Transverse colon (tissue), 4 donors: ENCODE measurements at regions not wholly inside any gene's neighbourhood (a gene's known extent, or its start where the extent isn't known, plus 50 kb on each side); places are given as distances from the start of the nearest gene placed in this dataset.

Source experiments
- DNase-seq: peaks from one replicate; pipeline ENCODE4 v3.0.0-alpha.2; 2019
- H3K27ac ChIP-seq, 4 donors: fragments of 200-600 bp; sonication (generic); 2 replicates each; pipeline ENCODE4 v1.5.1; 2016 to 2018; ENCODE audit warnings: inconsistent platforms in 4 of 4
- H3K27me3 ChIP-seq: fragments of 200-600 bp; sonication (generic); 2 replicates; pipeline ENCODE4 v1.5.1; 2017; ENCODE audit warnings: inconsistent platforms
- H3K36me3 ChIP-seq, 4 donors: fragments of 200-600 bp; sonication (generic); 2 replicates each; pipeline ENCODE4 v1.5.1; 2017 to 2019; ENCODE audit warnings: inconsistent platforms in 4 of 4
- H3K4me1 ChIP-seq, 4 donors: fragments of 200-600 bp; sonication (generic); 2 replicates each; pipeline ENCODE4 v1.5.1; 2017 to 2020; ENCODE audit warnings: inconsistent platforms in 4 of 4
- H3K4me3 ChIP-seq, 4 donors: fragments of 200-600 bp; sonication (generic); 1 replicate in 1 of 4; 2 replicates in 3 of 4; pipeline versions ENCODE4 v1.5.1 to v1.6.1; 2017 to 2019; ENCODE audit warnings: inconsistent platforms in 4 of 4
- H3K9me3 ChIP-seq, 2 donors: fragments of 200-600 bp; sonication (generic); 2 replicates each; pipeline ENCODE4 v1.5.1; 2017 to 2019; ENCODE audit warnings: inconsistent platforms in 2 of 2
- EP300 ChIP-seq: sonication (generic); formaldehyde crosslinking; IDR thresholded peaks from one replicate; pipeline ENCODE4 v1.6.1; 2017; ENCODE audit warnings: antibody characterized with exemption, low read depth
- POLR2A ChIP-seq: fragments of 450-650 bp; IDR thresholded peaks from one replicate; pipeline ENCODE4 v1.6.1; 2016; ENCODE audit warnings: antibody characterized with exemption, mild to moderate bottlenecking, moderate library complexity
- POLR2AphosphoS5 ChIP-seq, 3 donors: sonication (generic); formaldehyde crosslinking; IDR thresholded peaks; one replicate each; pipeline ENCODE4 v1.6.1; 2016; ENCODE audit warnings: antibody characterized with exemption in 3 of 3
- WGBS, 2 donors: methylation state at CpG; one replicate each; pipeline ENCODE4 v1.1.5; 2018; ENCODE audit warnings: low coverage in 1 of 2; 5-methylcytosine and 5-hydroxymethylcytosine counted together
- in situ Hi-C, 4 donors: fragments of 200-750 bp; cut with MboI; loops; one replicate each; pipeline versions ENCODE4 v1.15.0 to v1.15.1; 2017; ENCODE audit warnings: low sequenced_read_pairs in 3 of 4, low pct_ligation_motif_present in 1 of 4, low pct_unique_long_range_greater_than_20kb in 1 of 4
- intact Hi-C: fragments of 100-400 bp; cut with DNase I; formaldehyde crosslinking; loops from one replicate; pipeline ENCODE4 v1.15.1; 2023; ENCODE audit warnings: low total_unique reads
- TF ChIP-seq, protein P1 (sequence below), 5 experiments: fragments of 200-600 bp in 3 of 5; fragments of 450-650 bp in 2 of 5; sonication (generic) in 3 of 5; IDR thresholded peaks; 1 replicate in 2 of 5; 2 replicates in 3 of 5; pipeline ENCODE4 v1.5.1; 2016 to 2017; ENCODE audit warnings: antibody characterized with exemption in 5 of 5, inconsistent platforms in 3 of 5, mild to moderate bottlenecking in 2 of 5, moderate library complexity in 1 of 5

DNA sequence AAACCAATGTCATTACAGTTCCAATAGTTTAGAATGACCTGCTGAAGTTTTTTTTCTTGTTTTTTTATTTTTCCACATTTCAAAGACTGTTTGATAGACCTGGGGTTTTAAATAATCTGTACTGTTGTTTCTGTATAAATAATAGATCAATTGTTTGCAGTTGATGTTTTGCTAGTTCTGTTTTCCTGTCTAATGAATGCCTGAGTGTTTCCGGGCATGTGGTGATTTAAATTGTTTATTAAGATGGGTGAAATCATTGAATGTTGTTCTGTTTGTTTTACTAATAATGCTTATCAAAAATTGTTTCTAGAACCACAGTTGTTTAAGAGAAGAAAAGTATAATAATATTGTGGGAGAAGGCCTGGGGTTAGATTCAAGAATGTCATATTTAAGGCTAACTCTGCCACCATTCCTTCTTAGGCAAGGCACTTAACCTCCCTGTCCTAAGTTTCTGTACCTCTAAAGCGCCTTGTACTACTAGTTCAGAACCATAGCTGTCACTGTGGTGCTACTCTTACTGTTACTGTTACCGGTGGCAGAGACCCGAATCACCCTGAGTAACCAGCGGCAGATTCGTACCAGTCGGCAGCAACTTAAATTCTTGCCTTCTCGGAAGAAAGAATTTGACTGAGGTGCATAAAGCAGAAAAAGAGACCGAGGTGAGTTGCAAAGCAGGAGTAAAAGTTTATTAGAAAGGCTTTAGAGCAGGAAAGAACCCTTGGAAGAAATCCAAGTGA is 1014.1 kb downstream of the REEP3 start:
- no peak overlapping the region for H3K27ac ChIP-seq
- H3K4me3 ChIP-seq: no peak overlapping the region
- in situ Hi-C loops: no loop called here
- WGBS, 2 donors: 85 to 89% methylated on average over 8 to 9 of the region's 9 CpGs
- intact Hi-C loops: no loop called here
- TF ChIP-seq EP300 (no peak), POLR2A (no peak), POLR2AphosphoS5 (IDR thresholded peaks at IDR 0.05) (no peak)
- TF ChIP-seq, protein P1, sequence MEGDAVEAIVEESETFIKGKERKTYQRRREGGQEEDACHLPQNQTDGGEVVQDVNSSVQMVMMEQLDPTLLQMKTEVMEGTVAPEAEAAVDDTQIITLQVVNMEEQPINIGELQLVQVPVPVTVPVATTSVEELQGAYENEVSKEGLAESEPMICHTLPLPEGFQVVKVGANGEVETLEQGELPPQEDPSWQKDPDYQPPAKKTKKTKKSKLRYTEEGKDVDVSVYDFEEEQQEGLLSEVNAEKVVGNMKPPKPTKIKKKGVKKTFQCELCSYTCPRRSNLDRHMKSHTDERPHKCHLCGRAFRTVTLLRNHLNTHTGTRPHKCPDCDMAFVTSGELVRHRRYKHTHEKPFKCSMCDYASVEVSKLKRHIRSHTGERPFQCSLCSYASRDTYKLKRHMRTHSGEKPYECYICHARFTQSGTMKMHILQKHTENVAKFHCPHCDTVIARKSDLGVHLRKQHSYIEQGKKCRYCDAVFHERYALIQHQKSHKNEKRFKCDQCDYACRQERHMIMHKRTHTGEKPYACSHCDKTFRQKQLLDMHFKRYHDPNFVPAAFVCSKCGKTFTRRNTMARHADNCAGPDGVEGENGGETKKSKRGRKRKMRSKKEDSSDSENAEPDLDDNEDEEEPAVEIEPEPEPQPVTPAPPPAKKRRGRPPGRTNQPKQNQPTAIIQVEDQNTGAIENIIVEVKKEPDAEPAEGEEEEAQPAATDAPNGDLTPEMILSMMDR (IDR thresholded peaks at IDR 0.05): no peak
- H3K4me1 ChIP-seq: no peaks in the 10 kb centered on the region
- H3K9me3 ChIP-seq: no peaks in the 10 kb centered on the region
- H3K36me3 ChIP-seq: no peaks in the 10 kb centered on the region
- no peaks in the 10 kb centered on the region for H3K27me3 ChIP-seq
- no peak for DNase-seq

DNA sequence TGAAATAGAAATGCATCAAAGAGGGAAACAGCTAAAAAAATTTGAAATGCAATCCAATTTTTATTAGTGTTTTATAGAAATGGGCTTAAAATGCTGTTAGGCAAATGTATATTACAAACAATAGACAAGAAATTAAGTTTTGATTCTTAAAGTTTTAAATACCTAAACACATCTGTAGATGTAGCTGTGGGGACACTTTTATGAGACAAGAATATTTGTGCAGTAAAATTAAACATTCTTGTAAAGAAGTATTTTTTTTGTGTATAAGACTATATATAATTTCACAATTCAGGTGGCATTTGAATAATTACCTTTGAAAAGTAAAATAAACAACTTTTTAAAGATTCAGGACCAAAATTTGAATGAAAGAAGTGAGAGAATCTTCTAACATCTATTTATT is 1015.9 kb downstream of the REEP3 start:
- DNase-seq: no peak
- no peak for TF ChIP-seq POLR2A
- TF ChIP-seq, protein P1 (IDR thresholded peaks at IDR 0.05): no peak
- no peak for TF ChIP-seq POLR2AphosphoS5 (IDR thresholded peaks at IDR 0.05)
- TF ChIP-seq EP300: no peak

GRCh38 chr10:64537928-64538327 is 1016.7 kb downstream of the REEP3 start:
- no peak for DNase-seq
- in situ Hi-C loops: no loop called here
- H3K27me3 ChIP-seq: no peaks in the 10 kb centered on the region

More for the DNA sequence above, 1015.9 kb downstream of the REEP3 start:
- in situ Hi-C loops: no loop called here
- Histone ChIP-seq H3K27ac (no peak overlapping the region), H3K36me3 (no peaks in the 10 kb centered on the region), H3K4me3 (no peak overlapping the region), H3K4me1 (no peaks in the 10 kb centered on the region), H3K27me3 (no peaks in the 10 kb centered on the region), H3K9me3 (no peaks in the 10 kb centered on the region)
- intact Hi-C loops: no loop called here

DNA sequence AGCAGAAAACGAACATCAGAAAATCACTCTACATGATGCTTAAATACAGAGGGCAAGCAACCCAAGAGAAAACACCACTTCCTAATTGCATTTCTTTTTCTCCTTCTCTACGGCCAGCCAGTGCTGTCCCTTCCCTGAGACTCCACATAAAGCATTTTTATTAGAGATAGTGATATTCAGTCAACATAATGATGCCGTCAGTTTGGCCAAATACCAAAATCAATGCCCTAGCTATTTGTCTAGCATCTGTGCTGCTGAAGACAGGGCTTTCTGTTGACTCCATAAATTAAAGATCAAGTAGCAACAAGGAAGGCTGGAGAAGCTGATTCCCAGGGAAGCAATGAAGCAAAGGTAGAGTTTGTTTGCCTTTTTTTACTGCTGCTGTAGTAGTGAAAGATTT is 1024.9 kb downstream of the REEP3 start:
- TF ChIP-seq POLR2A (no peak), POLR2AphosphoS5 (IDR thresholded peaks at IDR 0.05) (no peak), EP300 (no peak)
- TF ChIP-seq, protein P1 (IDR thresholded peaks at IDR 0.05): no peak
- Histone ChIP-seq H3K36me3 (no peaks in the 10 kb centered on the region), H3K4me3 (no peak overlapping the region), H3K4me1 (no peaks in the 10 kb centered on the region), H3K27me3 (no peaks in the 10 kb centered on the region), H3K27ac (no peak overlapping the region), H3K9me3 (no peaks in the 10 kb centered on the region)
- in situ Hi-C loops (no loop called here), intact Hi-C loops (no loop called here)
- WGBS, 2 donors: 42 to 43% methylated on average over 3 of the region's 3 CpGs
- DNase-seq: no peak

More at GRCh38 chr10:64537928-64538327, 1016.7 kb downstream of the REEP3 start:
- no peaks in the 10 kb centered on the region for H3K36me3 ChIP-seq
- H3K9me3 ChIP-seq: no peaks in the 10 kb centered on the region
- no peak overlapping the region for H3K4me3 ChIP-seq
- no peaks in the 10 kb centered on the region for H3K4me1 ChIP-seq
- no peak overlapping the region for H3K27ac ChIP-seq
- WGBS, 2 donors: 81 to 84% methylated on average over 5 of the region's 5 CpGs
- intact Hi-C loops: no loop called here
- no peak for TF ChIP-seq POLR2A
- TF ChIP-seq, protein P1 (IDR thresholded peaks at IDR 0.05): no peak
